ENCODE measurements at regions not wholly inside any gene's neighbourhood (a gene's known extent, or its start where the extent isn't known, plus 50 kb on each side); places are given as distances from the start of the nearest gene placed in this dataset.

- Histone ChIP-seq H3K9me3 (ENCODE audit: control insufficient read depth, low read depth, low read length) (no peaks in the 10 kb centered on the region), H3K27ac (ENCODE audit: low read length) (no peak overlapping the region), H3K4me3 (ENCODE audit: low read length) (no peak overlapping the region), H3K36me3 (ENCODE audit: control insufficient read depth, insufficient read depth, low read length) (no peaks in the 10 kb centered on the region), H3K4me1 (ENCODE audit: control insufficient read depth, insufficient read depth, low read length) (no peaks in the 10 kb centered on the region), H3K27me3 (ENCODE audit: control insufficient read depth, insufficient read depth, low read length) (peaks cover 4% of the 10 kb centered on the region)
- WGBS (ENCODE audit: insufficient coverage, low lambda C conversion rate) = no CpG with 5 or more reads among the region's 1 CpG
- DNase-seq = no peak
These were observed 131.5 kb upstream of the ZNF644 start for GRCh38 chr1:91153341-91153740.

- WGBS (ENCODE audit: insufficient coverage, low lambda C conversion rate) = 87% methylated on average over 3 of the region's 5 CpGs
- H3K27ac ChIP-seq (ENCODE audit: low read length) = no peak overlapping the region
- no peaks in the 10 kb centered on the region for H3K36me3 ChIP-seq (ENCODE audit: control insufficient read depth, insufficient read depth, low read length)
- no peaks in the 10 kb centered on the region for H3K9me3 ChIP-seq (ENCODE audit: control insufficient read depth, low read depth, low read length)
- DNase-seq = no peak
- no peaks in the 10 kb centered on the region for H3K4me1 ChIP-seq (ENCODE audit: control insufficient read depth, insufficient read depth, low read length)
- H3K27me3 ChIP-seq (ENCODE audit: control insufficient read depth, insufficient read depth, low read length) = peaks cover 4% of the 10 kb centered on the region
- no peak overlapping the region for H3K4me3 ChIP-seq (ENCODE audit: low read length)
These were observed 130.5 kb upstream of the ZNF644 start for GRCh38 chr1:91152331-91152730.

GRCh38 chr1:91151702-91152101 lies 129.9 kb upstream of the ZNF644 start:
- no peaks in the 10 kb centered on the region for H3K4me1 ChIP-seq (ENCODE audit: control insufficient read depth, insufficient read depth, low read length)
- H3K27me3 ChIP-seq (ENCODE audit: control insufficient read depth, insufficient read depth, low read length) = peaks cover 4% of the 10 kb centered on the region
- DNase-seq = no peak
- H3K9me3 ChIP-seq (ENCODE audit: control insufficient read depth, low read depth, low read length) = no peaks in the 10 kb centered on the region
- H3K36me3 ChIP-seq (ENCODE audit: control insufficient read depth, insufficient read depth, low read length) = no peaks in the 10 kb centered on the region
- H3K4me3 ChIP-seq (ENCODE audit: low read length) = no peak overlapping the region
- no peak overlapping the region for H3K27ac ChIP-seq (ENCODE audit: low read length)
- no CpG with 5 or more reads among the region's 1 CpG for WGBS (ENCODE audit: insufficient coverage, low lambda C conversion rate)

GRCh38 chr1:91148641-91149069 lies 126.8 kb upstream of the ZNF644 start:
- Histone ChIP-seq H3K27ac (ENCODE audit: low read length) (no peak overlapping the region), H3K9me3 (ENCODE audit: control insufficient read depth, low read depth, low read length) (no peaks in the 10 kb centered on the region), H3K4me1 (ENCODE audit: control insufficient read depth, insufficient read depth, low read length) (no peaks in the 10 kb centered on the region), H3K4me3 (ENCODE audit: low read length) (no peak overlapping the region), H3K27me3 (ENCODE audit: control insufficient read depth, insufficient read depth, low read length) (no peaks in the 10 kb centered on the region), H3K36me3 (ENCODE audit: control insufficient read depth, insufficient read depth, low read length) (no peaks in the 10 kb centered on the region)
- WGBS (ENCODE audit: insufficient coverage, low lambda C conversion rate) = no CpG with 5 or more reads among the region's 3 CpGs
- no peak for DNase-seq

- no peaks in the 10 kb centered on the region for H3K4me1 ChIP-seq (ENCODE audit: control insufficient read depth, insufficient read depth, low read length)
- H3K9me3 ChIP-seq (ENCODE audit: control insufficient read depth, low read depth, low read length) = no peaks in the 10 kb centered on the region
- no peak overlapping the region for H3K27ac ChIP-seq (ENCODE audit: low read length)
- no peak for DNase-seq
- H3K36me3 ChIP-seq (ENCODE audit: control insufficient read depth, insufficient read depth, low read length) = no peaks in the 10 kb centered on the region
- WGBS (ENCODE audit: insufficient coverage, low lambda C conversion rate) = 31% methylated on average over 2 of the region's 3 CpGs
- no peaks in the 10 kb centered on the region for H3K27me3 ChIP-seq (ENCODE audit: control insufficient read depth, insufficient read depth, low read length)
- no peak overlapping the region for H3K4me3 ChIP-seq (ENCODE audit: low read length)
These were observed 120.0 kb upstream of the ZNF644 start for GRCh38 chr1:91141858-91142257.

- Histone ChIP-seq H3K9me3 (ENCODE audit: control insufficient read depth, low read depth, low read length) (no peaks in the 10 kb centered on the region), H3K36me3 (ENCODE audit: control insufficient read depth, insufficient read depth, low read length) (no peaks in the 10 kb centered on the region), H3K4me1 (ENCODE audit: control insufficient read depth, insufficient read depth, low read length) (no peaks in the 10 kb centered on the region), H3K27ac (ENCODE audit: low read length) (no peak overlapping the region), H3K27me3 (ENCODE audit: control insufficient read depth, insufficient read depth, low read length) (no peaks in the 10 kb centered on the region), H3K4me3 (ENCODE audit: low read length) (no peak overlapping the region)
- no peak for DNase-seq
- WGBS (ENCODE audit: insufficient coverage, low lambda C conversion rate) = no CpG with 5 or more reads among the region's 3 CpGs
These were observed 117.1 kb upstream of the ZNF644 start for GRCh38 chr1:91138959-91139358.

- no peaks in the 10 kb centered on the region for H3K9me3 ChIP-seq (ENCODE audit: control insufficient read depth, low read depth, low read length)
- no peaks in the 10 kb centered on the region for H3K27me3 ChIP-seq (ENCODE audit: control insufficient read depth, insufficient read depth, low read length)
- no peak overlapping the region for H3K27ac ChIP-seq (ENCODE audit: low read length)
- no peak for DNase-seq
- H3K4me1 ChIP-seq (ENCODE audit: control insufficient read depth, insufficient read depth, low read length) = no peaks in the 10 kb centered on the region
- no peaks in the 10 kb centered on the region for H3K36me3 ChIP-seq (ENCODE audit: control insufficient read depth, insufficient read depth, low read length)
- WGBS (ENCODE audit: insufficient coverage, low lambda C conversion rate) = no CpG with 5 or more reads among the region's 1 CpG
- no peak overlapping the region for H3K4me3 ChIP-seq (ENCODE audit: low read length)
These were observed 115.5 kb upstream of the ZNF644 start for GRCh38 chr1:91137173-91137852.

- H3K27me3 ChIP-seq (ENCODE audit: control insufficient read depth, insufficient read depth, low read length) = no peaks in the 10 kb centered on the region
- H3K36me3 ChIP-seq (ENCODE audit: control insufficient read depth, insufficient read depth, low read length) = no peaks in the 10 kb centered on the region
- DNase-seq = no peak
- no peak overlapping the region for H3K4me3 ChIP-seq (ENCODE audit: low read length)
- WGBS (ENCODE audit: insufficient coverage, low lambda C conversion rate) = 80% methylated on average over 1 of the region's 11 CpGs
- no peak overlapping the region for H3K27ac ChIP-seq (ENCODE audit: low read length)
- no peaks in the 10 kb centered on the region for H3K4me1 ChIP-seq (ENCODE audit: control insufficient read depth, insufficient read depth, low read length)
- no peaks in the 10 kb centered on the region for H3K9me3 ChIP-seq (ENCODE audit: control insufficient read depth, low read depth, low read length)
These were observed 114.0 kb upstream of the ZNF644 start for GRCh38 chr1:91135799-91136198.

- no CpG with 5 or more reads among the region's 6 CpGs for WGBS (ENCODE audit: insufficient coverage, low lambda C conversion rate)
- DNase-seq = peak; percentile 26 to 58
- no peaks in the 10 kb centered on the region for H3K36me3 ChIP-seq (ENCODE audit: control insufficient read depth, insufficient read depth, low read length)
- H3K4me1 ChIP-seq (ENCODE audit: control insufficient read depth, insufficient read depth, low read length) = no peaks in the 10 kb centered on the region
- H3K27ac ChIP-seq (ENCODE audit: low read length) = no peak overlapping the region
- no peaks in the 10 kb centered on the region for H3K9me3 ChIP-seq (ENCODE audit: control insufficient read depth, low read depth, low read length)
- H3K4me3 ChIP-seq (ENCODE audit: low read length) = no peak overlapping the region
- no peaks in the 10 kb centered on the region for H3K27me3 ChIP-seq (ENCODE audit: control insufficient read depth, insufficient read depth, low read length)
These were observed 111.4 kb upstream of the ZNF644 start for GRCh38 chr1:91133248-91133647.

GRCh38 chr1:91130256-91130985 lies 108.6 kb upstream of the ZNF644 start:
- no peak overlapping the region for H3K4me3 ChIP-seq (ENCODE audit: low read length)
- 80% methylated on average over 2 of the region's 5 CpGs for WGBS (ENCODE audit: insufficient coverage, low lambda C conversion rate)
- H3K27ac ChIP-seq (ENCODE audit: low read length) = no peak overlapping the region
- no peaks in the 10 kb centered on the region for H3K27me3 ChIP-seq (ENCODE audit: control insufficient read depth, insufficient read depth, low read length)
- no peak for DNase-seq
- H3K9me3 ChIP-seq (ENCODE audit: control insufficient read depth, low read depth, low read length) = no peaks in the 10 kb centered on the region
- no peaks in the 10 kb centered on the region for H3K36me3 ChIP-seq (ENCODE audit: control insufficient read depth, insufficient read depth, low read length)
- no peaks in the 10 kb centered on the region for H3K4me1 ChIP-seq (ENCODE audit: control insufficient read depth, insufficient read depth, low read length)

- H3K4me1 ChIP-seq (ENCODE audit: control insufficient read depth, insufficient read depth, low read length) = no peaks in the 10 kb centered on the region
- no peaks in the 10 kb centered on the region for H3K36me3 ChIP-seq (ENCODE audit: control insufficient read depth, insufficient read depth, low read length)
- H3K4me3 ChIP-seq (ENCODE audit: low read length) = no peak overlapping the region
- H3K9me3 ChIP-seq (ENCODE audit: control insufficient read depth, low read depth, low read length) = no peaks in the 10 kb centered on the region
- no CpG with 5 or more reads among the region's 3 CpGs for WGBS (ENCODE audit: insufficient coverage, low lambda C conversion rate)
- no peak overlapping the region for H3K27ac ChIP-seq (ENCODE audit: low read length)
- H3K27me3 ChIP-seq (ENCODE audit: control insufficient read depth, insufficient read depth, low read length) = no peaks in the 10 kb centered on the region
- no peak for DNase-seq
These were observed 107.6 kb upstream of the ZNF644 start for GRCh38 chr1:91129458-91129857.
